AG04449 (cell line): ENCODE measurements at regions not wholly inside any gene's neighbourhood (a gene's known extent, or its start where the extent isn't known, plus 50 kb on each side); places are given as distances from the start of the nearest gene placed in this dataset.

Experiments
- CTCF ChIA-PET: fragments of 350-600 bp; formaldehyde crosslinking; extraction: SDS; loops from one replicate; lab custom pipeline; 2021; ENCODE audit warnings: antibody characterized with exemption; lab: Yijun Ruan, JAX
- POLR2A ChIA-PET: fragments of 400-600, 350-600 bp; formaldehyde crosslinking; extraction: SDS; loops from one replicate; lab custom pipeline; 2020; ENCODE audit warnings: antibody characterized with exemption, inconsistent platforms; lab: Yijun Ruan, JAX
- DNase-seq: peaks from one replicate; pipeline ENCODE4 v3.0.0-alpha.2; 2010; ENCODE audit warnings: low read depth, low spot score
- H3K4me3 ChIP-seq: 2 replicates; pipeline ENCODE4 v1.5.1; 2011; ENCODE audit warnings: low read depth, mild to moderate bottlenecking, control low read depth, low read length
- TF ChIP-seq, protein P1 (sequence below): IDR thresholded peaks from one replicate; pipeline ENCODE4 v1.5.1; 2011; ENCODE audit warnings: mild to moderate bottlenecking, moderate library complexity, low read length, control low read depth, inconsistent platforms; ENCODE audit not compliant: insufficient read depth; ENCODE audit errors: missing control alignments

- no peak overlapping the region for H3K4me3 ChIP-seq
- DNase-seq, result no peak
- ChIA-PET POLR2A (no interaction called here), CTCF (no interaction called here)
- TF ChIP-seq, protein P1, sequence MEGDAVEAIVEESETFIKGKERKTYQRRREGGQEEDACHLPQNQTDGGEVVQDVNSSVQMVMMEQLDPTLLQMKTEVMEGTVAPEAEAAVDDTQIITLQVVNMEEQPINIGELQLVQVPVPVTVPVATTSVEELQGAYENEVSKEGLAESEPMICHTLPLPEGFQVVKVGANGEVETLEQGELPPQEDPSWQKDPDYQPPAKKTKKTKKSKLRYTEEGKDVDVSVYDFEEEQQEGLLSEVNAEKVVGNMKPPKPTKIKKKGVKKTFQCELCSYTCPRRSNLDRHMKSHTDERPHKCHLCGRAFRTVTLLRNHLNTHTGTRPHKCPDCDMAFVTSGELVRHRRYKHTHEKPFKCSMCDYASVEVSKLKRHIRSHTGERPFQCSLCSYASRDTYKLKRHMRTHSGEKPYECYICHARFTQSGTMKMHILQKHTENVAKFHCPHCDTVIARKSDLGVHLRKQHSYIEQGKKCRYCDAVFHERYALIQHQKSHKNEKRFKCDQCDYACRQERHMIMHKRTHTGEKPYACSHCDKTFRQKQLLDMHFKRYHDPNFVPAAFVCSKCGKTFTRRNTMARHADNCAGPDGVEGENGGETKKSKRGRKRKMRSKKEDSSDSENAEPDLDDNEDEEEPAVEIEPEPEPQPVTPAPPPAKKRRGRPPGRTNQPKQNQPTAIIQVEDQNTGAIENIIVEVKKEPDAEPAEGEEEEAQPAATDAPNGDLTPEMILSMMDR, result no peak
Observed at GRCh38 chr5:24703934-24704333, 59.2 kb upstream of the CDH10 start.
